ENCODE measurements at regions not wholly inside any gene's neighbourhood (a gene's known extent, or its start where the extent isn't known, plus 50 kb on each side); places are given as distances from the start of the nearest gene placed in this dataset.

DNA sequence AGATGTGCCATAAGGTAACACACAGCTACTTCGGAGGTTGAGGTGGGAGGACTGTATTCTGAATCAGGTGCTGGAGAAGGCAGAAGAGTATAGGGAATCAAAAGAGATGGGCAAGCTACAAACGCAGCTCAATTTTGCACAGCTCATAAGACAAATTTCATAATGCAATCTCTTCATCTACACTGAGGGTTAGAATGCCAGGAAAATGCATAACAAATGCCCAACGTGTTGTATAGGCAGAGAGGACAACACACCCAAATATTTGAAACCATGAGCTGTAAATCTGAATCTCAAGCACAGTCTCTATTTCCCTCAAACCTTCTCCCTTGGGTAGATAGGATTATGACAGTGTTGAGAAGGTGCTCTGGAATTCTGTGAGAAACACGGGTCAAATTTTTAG lies 263.1 kb upstream of the FOXN3 start:
- no peaks in the 10 kb centered on the region for H3K27me3 Mint-ChIP-seq (ENCODE audit: insufficient read depth, unreplicated experiment)
- H3K9me3 Mint-ChIP-seq (ENCODE audit: unreplicated experiment) = no peaks in the 10 kb centered on the region
- no peaks in the 10 kb centered on the region for H3K36me3 Mint-ChIP-seq (ENCODE audit: insufficient read depth, unreplicated experiment)
- no TSS peak for BruUV-seq (replicated peaks)
- ChIA-PET CTCF (interaction anchor here (0.6 kb wide), 1 partner anchor 12 kb away, joined by 3 read pairs; no protein-coding TSS in a partner anchor), POLR2A (no interaction called here)
- TF ChIP-seq, protein P1, sequence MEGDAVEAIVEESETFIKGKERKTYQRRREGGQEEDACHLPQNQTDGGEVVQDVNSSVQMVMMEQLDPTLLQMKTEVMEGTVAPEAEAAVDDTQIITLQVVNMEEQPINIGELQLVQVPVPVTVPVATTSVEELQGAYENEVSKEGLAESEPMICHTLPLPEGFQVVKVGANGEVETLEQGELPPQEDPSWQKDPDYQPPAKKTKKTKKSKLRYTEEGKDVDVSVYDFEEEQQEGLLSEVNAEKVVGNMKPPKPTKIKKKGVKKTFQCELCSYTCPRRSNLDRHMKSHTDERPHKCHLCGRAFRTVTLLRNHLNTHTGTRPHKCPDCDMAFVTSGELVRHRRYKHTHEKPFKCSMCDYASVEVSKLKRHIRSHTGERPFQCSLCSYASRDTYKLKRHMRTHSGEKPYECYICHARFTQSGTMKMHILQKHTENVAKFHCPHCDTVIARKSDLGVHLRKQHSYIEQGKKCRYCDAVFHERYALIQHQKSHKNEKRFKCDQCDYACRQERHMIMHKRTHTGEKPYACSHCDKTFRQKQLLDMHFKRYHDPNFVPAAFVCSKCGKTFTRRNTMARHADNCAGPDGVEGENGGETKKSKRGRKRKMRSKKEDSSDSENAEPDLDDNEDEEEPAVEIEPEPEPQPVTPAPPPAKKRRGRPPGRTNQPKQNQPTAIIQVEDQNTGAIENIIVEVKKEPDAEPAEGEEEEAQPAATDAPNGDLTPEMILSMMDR (IDR thresholded peaks at IDR 0.05; ENCODE audit: unreplicated experiment) = no peak
- H3K27ac Mint-ChIP-seq (ENCODE audit: low read depth, unreplicated experiment) = no peak overlapping the region
- no peak overlapping the region for H3K4me3 Mint-ChIP-seq (ENCODE audit: unreplicated experiment)
- intact Hi-C loops (cut with micrococcal nuclease) = no loop called here
- H3K4me1 Mint-ChIP-seq (ENCODE audit: insufficient read depth, unreplicated experiment) = no peaks in the 10 kb centered on the region
- DNase-seq (ENCODE audit: unreplicated experiment) = no peak

DNA sequence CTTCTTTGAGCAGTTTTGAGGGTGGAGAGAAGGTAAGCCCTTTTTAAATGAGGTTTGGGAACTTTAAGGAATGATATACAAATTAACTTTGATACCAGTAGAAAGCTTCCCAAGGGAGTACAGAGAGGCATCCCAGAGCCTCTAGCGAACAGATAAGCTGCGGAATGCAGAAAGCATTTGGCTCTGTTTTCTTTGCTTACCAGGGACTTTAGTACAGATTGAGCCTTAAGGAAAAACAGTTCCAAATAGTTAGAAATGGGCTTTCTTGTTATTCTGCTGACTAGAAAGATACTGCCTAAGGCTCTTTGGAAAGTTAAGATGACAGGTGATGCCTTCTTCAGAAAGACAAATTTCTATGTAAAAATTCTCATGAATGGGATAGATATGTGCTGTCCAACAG lies 261.7 kb upstream of the FOXN3 start:
- DNase-seq (ENCODE audit: unreplicated experiment) = no peak
- TF ChIP-seq, protein P1 (IDR thresholded peaks at IDR 0.05; ENCODE audit: unreplicated experiment) = no peak
- CTCF ChIA-PET = no interaction called here
- Mint-ChIP-seq H3K27me3 (ENCODE audit: insufficient read depth, unreplicated experiment) (no peaks in the 10 kb centered on the region), H3K4me1 (ENCODE audit: insufficient read depth, unreplicated experiment) (no peaks in the 10 kb centered on the region), H3K4me3 (ENCODE audit: unreplicated experiment) (no peak overlapping the region), H3K27ac (ENCODE audit: low read depth, unreplicated experiment) (no peak overlapping the region), H3K36me3 (ENCODE audit: insufficient read depth, unreplicated experiment) (no peaks in the 10 kb centered on the region), H3K9me3 (ENCODE audit: unreplicated experiment) (no peaks in the 10 kb centered on the region)
- POLR2A ChIA-PET = no interaction called here
- intact Hi-C loops (cut with micrococcal nuclease) = no loop called here
- no TSS peak for BruUV-seq (replicated peaks)

DNA sequence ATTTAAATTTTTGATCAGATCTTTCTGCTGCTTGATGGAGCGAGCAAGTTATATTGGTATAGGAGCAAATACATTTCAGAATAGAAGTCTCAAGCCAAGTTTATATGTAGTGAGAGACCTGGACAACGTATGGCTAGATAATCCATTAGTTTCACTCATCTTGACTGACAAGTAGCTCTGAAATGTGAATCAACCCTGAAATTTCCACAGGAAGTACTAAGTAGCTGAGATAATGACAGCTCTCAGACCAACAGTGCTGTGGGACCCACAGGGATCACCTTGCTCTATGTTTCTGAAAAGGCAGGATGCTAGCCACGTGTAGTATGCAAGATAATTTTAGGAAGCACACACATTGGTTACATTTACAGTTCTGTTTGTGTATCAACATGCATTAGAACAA lies 258.6 kb upstream of the FOXN3 start:
- no peak for DNase-seq (ENCODE audit: unreplicated experiment)

DNA sequence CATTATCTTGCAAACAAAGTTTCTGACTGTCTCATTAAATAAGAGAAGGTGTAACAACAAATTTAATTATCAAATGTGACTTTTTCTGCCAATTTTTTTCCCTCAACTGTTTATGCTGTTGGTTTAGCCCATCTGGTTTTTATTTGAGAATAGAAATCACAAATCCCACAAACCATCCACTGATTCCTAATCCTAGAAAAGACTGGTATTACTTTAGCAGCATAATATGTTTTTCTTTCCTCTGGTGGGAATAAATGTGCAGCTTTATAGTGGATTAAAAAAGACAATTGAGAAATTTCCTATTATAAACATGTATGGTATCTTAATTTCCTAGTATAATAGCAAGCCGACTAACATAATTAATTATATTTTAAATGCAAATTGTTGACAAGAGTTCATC lies 257.9 kb upstream of the FOXN3 start:
- POLR2A ChIA-PET = no interaction called here
- Mint-ChIP-seq H3K36me3 (ENCODE audit: insufficient read depth, unreplicated experiment) (no peaks in the 10 kb centered on the region), H3K9me3 (ENCODE audit: unreplicated experiment) (no peaks in the 10 kb centered on the region), H3K27me3 (ENCODE audit: insufficient read depth, unreplicated experiment) (no peaks in the 10 kb centered on the region), H3K27ac (ENCODE audit: low read depth, unreplicated experiment) (no peak overlapping the region), H3K4me1 (ENCODE audit: insufficient read depth, unreplicated experiment) (peaks cover 5% of the 10 kb centered on the region), H3K4me3 (ENCODE audit: unreplicated experiment) (no peak overlapping the region)
- CTCF ChIA-PET = no interaction called here
- no peak for DNase-seq (ENCODE audit: unreplicated experiment)
- BruUV-seq (replicated peaks) = no TSS peak
- intact Hi-C loops (cut with micrococcal nuclease) = no loop called here
- TF ChIP-seq, protein P1 (IDR thresholded peaks at IDR 0.05; ENCODE audit: unreplicated experiment) = no peak

More for the DNA sequence above, 258.6 kb upstream of the FOXN3 start:
- H3K36me3 Mint-ChIP-seq (ENCODE audit: insufficient read depth, unreplicated experiment) = no peaks in the 10 kb centered on the region
- intact Hi-C loops (cut with micrococcal nuclease) = no loop called here
- no peaks in the 10 kb centered on the region for H3K9me3 Mint-ChIP-seq (ENCODE audit: unreplicated experiment)
- BruUV-seq (replicated peaks) = no TSS peak
- H3K27ac Mint-ChIP-seq (ENCODE audit: low read depth, unreplicated experiment) = no peak overlapping the region
- H3K4me1 Mint-ChIP-seq (ENCODE audit: insufficient read depth, unreplicated experiment) = peaks cover 5% of the 10 kb centered on the region
- ChIA-PET POLR2A (no interaction called here), CTCF (no interaction called here)
- no peaks in the 10 kb centered on the region for H3K27me3 Mint-ChIP-seq (ENCODE audit: insufficient read depth, unreplicated experiment)
- H3K4me3 Mint-ChIP-seq (ENCODE audit: unreplicated experiment) = no peak overlapping the region
- TF ChIP-seq, protein P1 (IDR thresholded peaks at IDR 0.05; ENCODE audit: unreplicated experiment) = no peak
